HG03558 (cell line): ENCODE measurements at regions not wholly inside any gene's neighbourhood (a gene's known extent, or its start where the extent isn't known, plus 50 kb on each side); places are given as distances from the start of the nearest gene placed in this dataset.
"Not testable (repeated sequence)": the region's sequence is repeated elsewhere in the genome, so short reads cannot be mapped to it uniquely, and the experiment has no call there.

Experiments used
- ATAC-seq: cut with Tn5 transposase; IDR thresholded peaks from one replicate; pipeline ENCODE4 v1.9.1; 2021; ENCODE audit warnings: moderate number of reproducible peaks; ENCODE audit not compliant: unreplicated experiment; ENCODE audit errors: extremely low read depth

DNA sequence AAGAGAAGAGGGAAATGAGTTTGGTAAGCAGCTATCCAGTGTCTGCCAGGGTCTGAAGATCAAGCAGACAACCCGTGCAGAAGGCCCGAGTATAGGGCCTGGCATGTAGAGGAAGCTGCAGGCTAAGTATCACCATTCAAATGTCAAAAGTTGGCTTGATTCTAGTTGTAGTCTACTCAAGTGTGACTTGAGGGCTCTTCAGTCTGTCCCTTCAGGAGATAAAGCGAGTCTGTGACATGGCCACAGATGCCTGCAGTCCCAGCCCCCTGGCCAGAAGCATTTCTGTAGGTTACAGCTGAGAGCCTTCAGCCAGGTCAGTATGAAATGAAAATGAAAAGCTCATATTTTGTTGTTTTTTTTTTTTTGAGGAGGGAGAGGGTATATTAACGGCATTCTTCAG, 97.8 kb upstream of the EEPD1 start:
- no peak for ATAC-seq

DNA sequence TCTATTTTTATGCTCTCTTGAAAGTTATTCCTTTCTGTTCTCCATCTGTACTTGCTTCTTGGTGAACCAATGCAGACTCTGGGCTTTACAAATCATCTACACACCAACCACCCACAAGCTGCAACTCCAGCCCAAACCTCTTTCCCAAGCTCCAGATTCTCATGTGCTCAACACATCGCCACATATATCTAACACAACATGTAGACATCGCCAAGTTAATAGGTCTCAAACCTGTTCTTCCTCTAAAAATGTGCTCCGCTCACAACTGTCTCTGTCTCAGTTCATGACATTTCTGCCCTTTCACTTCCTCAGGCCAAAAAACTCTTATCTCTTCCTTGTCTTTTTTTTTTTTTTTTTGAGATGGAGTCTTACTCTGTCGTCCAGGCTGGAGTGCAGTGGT, 95.7 kb upstream of the EEPD1 start:
- ATAC-seq: no peak

DNA sequence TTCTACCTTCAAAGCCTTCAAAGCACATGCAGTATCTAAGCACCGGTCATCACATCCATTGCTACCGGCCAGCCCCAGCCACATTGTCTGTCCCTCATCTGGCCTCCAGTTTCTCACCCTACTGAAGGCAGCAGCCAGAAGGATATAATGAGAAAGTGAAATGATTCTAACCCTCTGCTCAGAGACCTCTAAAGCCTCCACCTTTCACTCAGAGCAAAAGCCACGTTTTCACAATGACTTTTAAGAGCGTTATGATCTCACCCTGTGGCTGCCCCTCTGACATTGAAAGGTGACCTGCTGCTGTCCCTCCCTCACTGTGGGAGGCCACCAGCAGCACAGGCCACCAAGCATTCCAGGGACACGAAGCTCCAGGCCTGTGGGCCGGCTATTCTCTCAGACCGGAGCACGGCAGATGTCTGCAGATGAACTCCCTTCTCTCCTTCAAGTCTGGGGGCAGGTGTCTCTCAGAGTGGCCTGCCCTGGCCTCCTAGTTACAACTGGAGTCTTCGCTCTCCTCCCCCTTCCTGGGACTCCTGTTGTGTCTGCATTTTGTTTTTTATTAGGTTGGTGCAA, 94.9 kb upstream of the EEPD1 start:
- no peak for ATAC-seq

DNA sequence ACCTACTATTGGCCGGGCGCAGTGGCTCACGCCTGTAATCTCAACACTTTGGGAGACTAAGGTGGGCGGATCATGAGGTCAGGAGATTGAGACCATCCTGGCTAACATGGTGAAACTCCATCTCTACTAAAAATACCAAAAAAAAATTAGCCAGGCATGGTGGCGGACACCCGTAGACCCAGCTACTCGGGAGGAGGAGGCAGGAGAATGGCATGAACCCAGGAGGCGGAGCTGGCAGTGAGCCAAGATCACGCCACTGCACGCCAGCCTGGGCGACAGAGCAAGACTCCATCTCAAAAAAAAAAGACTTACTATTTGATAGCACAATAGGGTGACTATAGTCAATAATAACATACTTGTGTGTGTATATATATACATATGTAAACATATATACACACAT, 92.7 kb upstream of the EEPD1 start:
- ATAC-seq: not testable (repeated sequence)

DNA sequence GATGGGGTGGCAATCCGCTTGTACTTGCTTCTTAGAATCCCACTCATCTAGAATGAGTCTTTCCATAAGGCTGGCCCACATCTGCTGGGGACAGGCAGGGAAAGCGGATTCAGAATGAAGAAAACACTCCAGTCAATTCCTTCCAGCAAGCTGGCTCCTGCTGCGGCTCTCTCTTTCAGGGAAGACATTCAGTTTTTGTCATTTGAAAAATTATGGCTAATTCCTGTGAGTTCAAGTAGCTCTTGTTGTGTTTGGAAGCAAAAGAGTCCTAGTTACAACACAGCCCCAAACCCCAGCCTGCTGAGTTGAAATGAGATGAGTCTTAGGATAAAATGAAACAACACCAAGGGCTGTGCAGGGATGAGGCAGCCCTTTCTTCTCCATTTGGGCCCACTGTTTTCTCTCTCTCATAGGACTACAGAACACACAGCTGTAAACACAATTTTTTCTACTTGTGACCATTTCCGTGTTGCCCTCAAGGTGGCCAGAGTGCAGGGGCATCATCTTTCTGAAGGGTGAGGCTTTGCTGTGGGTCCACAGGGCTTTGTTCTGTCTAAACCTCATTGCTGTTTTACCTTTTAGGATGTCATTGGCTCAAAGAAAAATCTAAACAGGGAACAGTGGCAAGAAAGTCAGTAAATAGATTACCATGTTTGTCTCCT, 90.8 kb upstream of the EEPD1 start:
- ATAC-seq: no peak

DNA sequence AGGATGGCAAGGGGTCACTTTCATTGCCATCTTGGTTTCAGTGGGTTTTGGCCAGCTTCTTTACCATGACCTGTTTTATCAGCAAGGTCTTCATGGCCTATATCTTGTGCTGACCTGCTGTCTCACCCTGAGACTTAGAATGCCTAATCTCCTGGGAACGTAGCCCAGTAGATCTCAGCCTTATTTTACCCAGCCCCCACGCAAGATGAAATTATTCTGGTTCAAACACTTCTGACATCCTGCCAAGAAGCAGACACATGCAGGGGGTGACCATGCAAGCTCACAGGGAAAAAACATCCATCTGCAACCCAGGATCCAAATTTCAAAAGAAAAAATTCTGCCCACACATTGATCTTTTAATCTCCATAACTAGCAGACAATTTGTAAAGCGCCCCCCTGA, 88.4 kb upstream of the EEPD1 start:
- ATAC-seq: no peak

DNA sequence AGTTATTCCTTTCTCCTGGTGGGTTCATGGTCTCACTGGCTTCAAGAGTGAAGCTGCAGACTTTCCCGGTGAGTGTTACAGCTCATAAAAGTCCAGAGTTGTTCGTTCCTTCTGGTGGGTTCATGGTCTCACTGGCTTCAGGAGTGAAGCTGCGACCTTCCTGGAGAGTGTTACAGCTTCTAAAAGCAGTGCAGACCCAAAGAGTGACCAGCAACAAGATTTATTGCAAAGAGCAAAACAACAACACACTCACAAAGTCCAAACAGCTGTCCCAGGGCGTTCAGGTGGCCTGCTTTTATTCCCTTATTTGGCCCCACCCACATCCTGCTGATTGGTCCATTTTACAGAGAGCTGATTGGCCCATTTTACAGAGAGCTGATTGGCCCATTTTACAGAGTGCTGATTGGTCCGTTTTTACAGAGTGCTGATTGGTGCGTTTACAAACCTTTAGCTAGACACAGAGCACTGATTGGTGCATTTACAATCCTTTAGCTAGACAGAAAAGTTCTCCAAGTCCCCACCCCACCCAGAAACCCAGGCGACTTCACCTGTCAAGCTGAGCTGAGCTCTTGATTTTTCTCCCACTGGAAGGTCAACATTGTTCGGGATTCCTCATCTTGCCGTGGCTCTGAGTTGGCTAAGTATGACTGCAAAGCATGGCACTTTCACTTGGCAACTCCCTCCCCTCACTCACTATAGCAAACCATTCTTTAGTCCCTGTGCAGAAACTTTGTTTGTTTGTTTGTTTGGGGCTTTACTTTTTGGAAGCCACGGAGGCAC, 87.3 kb upstream of the EEPD1 start:
- ATAC-seq: not testable (repeated sequence)

DNA sequence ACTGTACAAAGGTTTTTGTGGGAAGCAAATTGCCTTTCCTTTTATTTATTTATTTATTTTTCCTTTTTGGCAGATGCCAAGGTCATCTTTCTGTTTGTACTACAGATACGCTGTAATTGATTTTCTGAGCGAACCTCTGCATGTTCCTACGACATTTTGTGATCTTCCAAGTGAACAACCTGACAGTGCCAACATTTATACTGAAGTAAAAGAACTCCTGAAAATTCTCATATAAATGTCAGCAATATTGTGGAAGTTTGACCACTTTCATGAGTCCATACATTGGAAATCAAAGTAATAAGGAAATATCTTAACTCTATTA, 86.8 kb upstream of the EEPD1 start:
- ATAC-seq: no peak

DNA sequence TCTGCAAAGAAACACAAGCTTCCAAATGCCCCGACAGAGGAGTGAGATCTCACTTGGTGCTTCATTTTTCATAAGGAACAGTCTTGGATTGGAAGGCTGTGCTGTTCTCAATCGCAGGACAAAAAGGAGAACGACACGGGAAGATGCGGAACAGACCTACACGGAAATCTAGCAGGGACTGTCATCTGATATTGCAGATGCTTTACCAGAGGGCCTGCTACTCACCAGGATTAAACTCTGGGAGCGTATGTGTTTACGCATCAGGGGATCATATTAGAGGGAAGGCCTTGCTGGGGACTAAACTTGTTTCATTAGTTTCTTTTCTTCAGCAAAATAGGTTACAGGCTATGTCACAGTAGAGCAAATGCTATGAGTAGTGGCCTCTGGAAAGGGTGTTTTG, 82.8 kb upstream of the EEPD1 start:
- no peak for ATAC-seq

DNA sequence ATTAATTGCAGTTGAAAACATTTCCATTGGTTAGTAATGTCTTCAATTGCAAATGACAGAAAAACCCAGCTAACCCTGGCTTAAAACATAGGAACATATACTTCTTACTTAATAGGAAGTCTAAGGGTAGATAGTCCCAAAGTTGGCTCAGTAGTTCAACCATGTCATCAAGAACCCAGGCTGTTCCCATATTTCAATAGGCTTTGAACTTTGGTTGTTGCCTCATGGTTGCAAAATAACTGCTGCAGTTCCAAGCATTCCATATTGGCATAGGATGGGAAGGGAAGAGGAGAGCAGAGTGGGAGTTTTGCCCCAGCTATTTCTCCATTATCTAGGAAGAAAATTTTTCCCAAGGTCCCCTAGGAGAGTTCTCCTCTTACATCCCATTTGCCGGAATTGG, 81.4 kb upstream of the EEPD1 start:
- no peak for ATAC-seq

DNA sequence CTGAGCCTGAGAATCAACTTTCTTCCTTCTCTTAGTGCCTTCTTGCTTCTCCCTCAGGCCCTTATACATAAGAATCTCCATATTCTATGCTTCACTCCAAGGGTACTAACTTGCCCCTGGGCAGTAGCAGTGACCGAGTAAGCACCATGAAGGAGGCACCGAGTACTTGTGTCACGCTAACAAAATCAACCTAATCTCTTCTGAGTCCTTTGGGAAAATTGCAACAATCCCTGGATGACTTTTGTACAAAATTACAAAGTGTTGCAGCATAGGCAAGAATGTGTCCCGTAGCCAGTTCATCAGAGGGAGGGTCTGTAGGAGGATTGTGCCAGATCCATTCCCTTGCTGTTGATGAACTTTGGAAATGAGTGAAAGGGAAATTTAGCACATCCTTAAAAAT, 80.4 kb upstream of the EEPD1 start:
- no peak for ATAC-seq

DNA sequence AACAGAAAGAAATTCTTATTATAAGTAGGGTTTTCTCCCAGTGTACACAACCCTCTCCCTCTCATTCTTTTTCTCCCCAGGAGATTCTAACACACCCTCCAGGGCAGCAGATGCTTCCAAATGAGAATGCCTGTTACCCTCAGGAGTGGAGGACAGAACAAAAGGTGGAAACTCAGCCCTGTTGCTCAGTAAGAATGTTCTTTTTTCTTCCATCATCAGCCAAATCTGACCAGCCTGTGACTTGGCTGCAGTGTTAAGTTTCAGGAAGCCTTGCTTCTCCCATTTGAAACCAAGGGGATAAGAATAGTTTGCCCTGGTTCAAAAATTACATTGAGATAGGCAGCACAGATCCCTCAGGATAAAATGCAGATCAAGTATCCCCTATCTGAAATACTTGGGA, 77.5 kb upstream of the EEPD1 start:
- no peak for ATAC-seq

DNA sequence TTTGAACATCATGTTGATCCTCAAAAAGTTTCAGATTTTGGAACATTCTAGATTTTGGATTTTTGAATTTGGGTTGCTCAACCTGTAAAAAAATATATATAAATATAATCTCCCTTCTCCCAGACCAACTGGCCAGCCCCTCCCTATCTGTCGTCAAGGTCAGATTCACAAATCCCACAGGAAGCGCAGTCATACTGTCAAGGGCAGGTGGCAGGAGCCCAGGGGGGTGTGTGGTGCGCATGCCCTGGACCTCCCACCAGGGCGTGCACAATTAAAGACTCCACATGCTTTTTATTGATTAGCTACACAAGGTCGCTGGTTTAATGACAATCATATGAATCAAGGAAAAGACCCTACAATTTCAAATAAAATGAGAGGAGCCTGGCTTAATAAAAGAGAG, 77.0 kb upstream of the EEPD1 start:
- no peak for ATAC-seq

DNA sequence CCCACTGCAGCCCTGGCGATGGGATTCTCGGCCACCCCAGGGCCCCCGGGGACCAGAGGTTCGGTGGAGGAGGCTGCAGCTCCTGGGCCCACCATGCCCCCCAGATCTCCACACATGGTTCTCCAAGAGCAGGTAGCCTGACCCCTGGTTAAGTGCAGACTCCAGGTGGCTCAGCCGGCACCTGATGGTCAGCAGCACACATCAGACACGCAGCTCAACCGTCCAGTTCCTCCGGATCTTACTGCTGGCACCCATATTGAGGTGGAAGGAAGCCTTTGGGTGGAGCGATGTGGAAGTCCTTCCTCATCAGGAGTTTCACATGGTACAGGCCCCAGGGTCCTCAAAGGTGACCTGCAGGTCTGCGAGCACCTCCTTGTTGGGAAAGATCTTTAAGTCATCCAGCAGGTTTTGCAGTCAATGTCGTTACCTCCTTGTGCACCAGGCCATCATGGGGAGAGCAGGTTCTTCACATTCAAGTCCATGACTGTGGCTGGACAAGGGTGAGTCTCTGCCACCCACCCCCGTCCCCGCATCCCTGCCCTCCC, 74.2 kb upstream of the EEPD1 start:
- no peak for ATAC-seq

DNA sequence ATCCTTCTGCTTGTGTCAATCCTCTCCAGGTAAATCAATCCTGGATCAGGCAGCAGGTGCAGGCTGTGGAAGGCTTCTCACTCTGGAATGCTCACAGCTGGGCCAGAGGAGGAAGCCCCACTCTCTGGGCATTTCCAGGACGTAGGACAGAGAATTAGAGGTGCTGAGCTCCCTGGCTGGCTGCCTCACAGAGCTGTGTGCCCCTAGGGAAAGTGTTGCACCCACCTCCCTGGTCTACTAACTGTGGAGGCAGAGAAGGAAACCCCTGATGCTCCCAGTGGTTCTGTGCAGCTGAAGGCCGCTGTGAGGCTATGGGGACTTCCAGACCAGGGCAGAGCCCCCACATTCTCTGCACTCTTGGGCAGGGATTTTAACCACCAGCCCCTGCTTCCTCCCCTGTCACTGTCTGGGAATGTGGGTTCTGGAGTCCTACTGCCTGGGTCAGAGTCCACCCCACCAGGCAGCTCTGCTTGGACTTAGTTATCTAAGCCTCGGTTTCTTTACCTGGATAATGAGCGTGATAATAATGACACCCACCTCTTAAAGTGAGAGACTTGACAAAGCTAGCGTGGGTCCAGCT, 73.5 kb upstream of the EEPD1 start:
- no peak for ATAC-seq

DNA sequence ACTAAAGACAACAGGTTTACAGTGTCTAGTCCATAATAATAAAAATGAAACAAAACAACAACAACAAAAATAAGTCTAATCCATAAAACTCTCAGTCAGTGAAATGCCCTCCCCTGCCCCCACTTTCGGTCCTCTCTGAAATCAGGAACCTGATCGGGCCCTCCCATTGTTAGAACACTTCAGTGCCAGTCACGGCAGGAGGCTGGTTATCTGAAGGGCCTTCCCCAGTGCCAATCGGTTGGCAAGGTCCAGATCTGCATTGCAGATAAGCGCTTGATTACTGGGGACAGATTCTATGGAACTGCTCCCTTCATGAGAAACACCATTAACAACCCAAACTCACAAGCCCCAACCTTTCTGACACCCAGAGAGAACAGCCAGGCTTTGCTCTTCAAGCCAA, 72.2 kb upstream of the EEPD1 start:
- no peak for ATAC-seq

DNA sequence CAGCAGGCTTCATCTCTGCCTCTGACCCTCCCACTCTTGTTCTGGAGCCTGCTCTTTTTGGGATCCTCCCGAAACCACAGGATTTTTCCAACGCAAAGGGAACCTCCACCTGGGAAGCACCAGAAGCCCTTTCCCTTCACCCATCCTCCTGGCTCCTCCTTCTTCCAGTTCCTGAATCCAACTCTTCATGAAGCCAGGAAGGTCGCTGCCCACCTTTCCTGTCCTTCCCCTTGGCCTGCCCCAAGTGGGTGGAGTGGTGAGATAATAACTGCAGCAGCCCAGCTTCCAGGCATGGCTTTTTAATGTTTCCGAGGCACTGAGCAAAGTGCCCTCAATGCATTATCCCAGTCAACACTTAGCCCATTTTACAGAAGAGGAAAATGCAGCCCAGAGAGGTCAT, 70.8 kb upstream of the EEPD1 start:
- no peak for ATAC-seq

DNA sequence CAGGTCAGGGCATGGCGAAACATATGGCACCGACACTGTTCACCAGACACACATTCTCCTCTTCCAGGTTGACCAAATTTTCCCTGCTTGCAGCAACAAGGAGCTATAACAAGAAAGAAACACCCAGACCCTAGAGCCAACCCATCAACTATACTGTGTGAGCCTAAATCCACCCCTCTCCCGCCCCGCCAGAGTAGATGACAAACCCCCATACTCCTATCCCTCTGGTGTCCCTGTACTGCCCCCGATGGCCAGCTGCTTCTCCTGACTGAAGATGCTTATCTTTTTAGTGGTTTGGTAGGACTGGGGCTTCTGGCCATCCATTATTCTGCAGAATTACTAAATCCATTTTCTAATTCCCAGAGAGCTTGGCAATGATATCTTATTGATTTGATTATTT, 70.1 kb upstream of the EEPD1 start:
- no peak for ATAC-seq

DNA sequence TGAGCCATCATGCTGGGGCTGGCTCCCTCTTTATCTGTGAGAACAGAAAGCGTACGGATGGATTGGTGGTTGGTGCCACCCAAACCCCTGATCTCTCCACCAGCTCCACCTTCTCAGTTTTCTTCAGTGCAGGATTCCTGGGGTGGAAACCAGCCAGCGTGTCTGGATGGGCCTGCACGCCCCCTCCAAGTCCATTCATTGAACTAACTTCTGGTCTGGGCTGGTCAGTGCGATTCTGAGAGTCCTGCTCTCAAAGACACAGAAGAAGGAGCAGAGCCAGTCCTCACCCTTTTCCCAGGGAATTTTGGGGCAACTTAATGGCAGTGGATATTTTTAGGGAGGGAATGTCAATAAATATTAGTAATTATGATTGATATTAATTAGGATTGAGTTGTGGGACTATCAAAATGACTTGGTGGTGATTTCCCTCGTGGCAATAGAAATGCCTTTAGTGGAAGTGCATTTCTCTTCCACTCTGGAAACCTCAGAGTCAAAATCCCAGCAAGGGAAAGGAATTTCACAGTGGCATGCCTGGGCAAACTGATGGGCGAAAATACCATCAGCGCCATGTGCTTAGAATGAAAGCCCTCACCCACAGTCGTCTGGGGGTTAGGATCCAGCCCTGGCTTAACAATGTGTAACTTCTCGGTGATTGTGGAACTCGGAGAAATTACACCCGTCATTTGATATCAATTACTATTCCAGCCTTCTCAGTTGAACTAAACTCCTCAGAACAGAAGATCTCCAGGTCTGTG, 69.3 kb upstream of the EEPD1 start:
- ATAC-seq: no peak

DNA sequence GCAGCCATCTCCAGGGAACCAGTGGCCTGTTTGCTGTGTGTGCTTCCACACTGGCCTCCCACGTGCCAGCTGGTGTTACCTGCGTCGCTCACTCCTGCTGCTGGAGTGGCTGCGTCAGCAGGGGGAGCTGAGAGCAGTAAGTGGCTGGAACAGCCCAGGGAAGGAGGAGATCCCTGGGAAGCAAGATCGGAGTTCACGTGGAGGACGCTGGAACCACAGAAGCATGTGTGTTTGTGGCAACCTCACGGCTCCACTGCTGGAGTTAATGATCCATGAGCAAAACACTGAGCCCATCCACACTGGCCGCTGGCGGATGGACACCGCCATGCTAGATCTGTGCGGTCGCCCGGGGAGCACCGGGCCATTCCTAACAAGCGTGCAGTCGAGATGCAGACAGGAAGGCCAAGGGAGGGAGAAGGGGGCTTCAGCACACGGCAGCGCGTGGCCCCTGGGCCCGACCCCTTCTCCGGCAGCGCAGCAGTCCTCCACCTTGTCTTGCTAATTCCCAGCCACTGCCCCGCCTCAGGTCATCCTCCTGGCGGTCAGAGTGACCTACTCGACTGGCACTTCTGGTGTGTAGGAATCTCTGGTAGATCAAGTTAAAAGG, 68.5 kb upstream of the EEPD1 start:
- ATAC-seq: no peak
